ENCODE measurements at regions not wholly inside any gene's neighbourhood (a gene's known extent, or its start where the extent isn't known, plus 50 kb on each side); places are given as distances from the start of the nearest gene placed in this dataset. TPM values are rescaled to one million over a fixed set of nuclear protein-coding genes. Genes with fewer than 3 reads are reported as not detected.

Small RNAs in the stretch of these regions (small RNA-seq; reads per million reads assigned to genes)
- not detected for gene AC044792.1
